ENCODE measurements at regions not wholly inside any gene's neighbourhood (a gene's known extent, or its start where the extent isn't known, plus 50 kb on each side); places are given as distances from the start of the nearest gene placed in this dataset.
"Not testable (repeated sequence)": the region's sequence is repeated elsewhere in the genome, so short reads cannot be mapped to it uniquely, and the experiment has no call there.

GRCh38 chr13:87736849-87737385 lies 65.7 kb downstream of the SLITRK5 start:
- DNase-seq (ENCODE audit: low spot score in 2 of 2) (no peak), ATAC-seq (peak in 1 of 2 donors; percentile 75)
- Mint-ChIP-seq H3K9me3 (peaks cover 0 to 7% of the 10 kb centered on the region in 2 donors), H3K36me3 (no peaks in the 10 kb centered on the region), H3K27ac (no peak overlapping the region)

DNA sequence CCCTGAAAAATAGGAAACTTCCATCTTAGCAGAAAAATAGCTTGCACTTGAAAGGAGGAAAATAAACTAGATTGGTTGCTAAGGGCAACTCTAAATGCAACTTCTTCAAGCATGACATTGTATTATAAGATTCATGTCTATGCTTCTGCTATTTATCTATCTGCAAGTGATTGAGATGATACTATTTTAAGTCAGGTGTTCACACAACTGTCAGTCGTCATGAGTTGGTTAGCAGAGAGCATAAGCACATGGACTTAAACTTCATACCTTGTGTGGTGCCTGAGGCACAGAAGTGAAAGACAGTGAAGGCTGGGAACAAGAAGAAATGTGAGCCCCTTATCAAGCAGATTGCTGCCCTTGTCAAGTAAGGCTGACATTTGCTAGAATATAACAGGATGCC lies 82.9 kb downstream of the SLITRK5 start:
- Mint-ChIP-seq H3K9me3 (no peaks in the 10 kb centered on the region), H3K27ac (no peak overlapping the region), H3K36me3 (no peaks in the 10 kb centered on the region)
- no peak for ATAC-seq
- DNase-seq (ENCODE audit: low spot score in 2 of 2): no peak

- ATAC-seq: no peak
- no peak for DNase-seq (ENCODE audit: low spot score in 2 of 2)
- Mint-ChIP-seq H3K36me3 (no peaks in the 10 kb centered on the region), H3K9me3 (peaks cover 0 to 7% of the 10 kb centered on the region in 2 donors), H3K27ac (no peak overlapping the region)
Observed at GRCh38 chr13:87769445-87769844, 98.3 kb downstream of the SLITRK5 start.

- DNase-seq (ENCODE audit: low spot score in 2 of 2): no peak
- H3K36me3 Mint-ChIP-seq: no peaks in the 10 kb centered on the region
- ATAC-seq: no peak
Observed at GRCh38 chr13:87777387-87777786, 106.2 kb downstream of the SLITRK5 start.

DNA sequence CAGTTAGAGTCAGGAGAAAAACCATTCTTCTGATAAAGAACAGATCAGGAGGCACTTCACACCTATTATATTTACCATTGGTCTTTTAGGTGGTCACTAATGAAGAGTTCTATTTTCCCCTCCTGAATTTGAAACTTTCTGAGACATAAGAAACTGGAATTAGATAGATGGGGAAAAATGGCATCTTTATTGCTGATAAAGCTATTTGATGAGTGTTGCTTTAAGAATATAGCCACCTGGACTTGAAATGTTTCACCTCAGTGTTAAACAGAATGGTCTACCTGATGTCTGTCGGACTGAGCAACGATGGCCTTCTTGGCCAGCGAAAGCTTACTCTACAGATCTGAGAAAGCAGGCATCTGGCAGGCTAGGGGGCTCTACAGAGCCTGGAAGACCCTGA lies 107.0 kb downstream of the SLITRK5 start:
- H3K9me3 Mint-ChIP-seq: peaks cover 4 to 16% of the 10 kb centered on the region in 2 donors
- ATAC-seq: no peak
- DNase-seq (ENCODE audit: low spot score in 2 of 2): no peak
- no peak overlapping the region for H3K27ac Mint-ChIP-seq
- no peaks in the 10 kb centered on the region for H3K36me3 Mint-ChIP-seq

More at GRCh38 chr13:87777387-87777786, 106.2 kb downstream of the SLITRK5 start:
- H3K27ac Mint-ChIP-seq: no peak overlapping the region
- peaks cover 4 to 16% of the 10 kb centered on the region in 2 donors for H3K9me3 Mint-ChIP-seq

- Mint-ChIP-seq H3K36me3 (no peaks in the 10 kb centered on the region), H3K9me3 (peaks cover 4 to 16% of the 10 kb centered on the region in 2 donors), H3K27ac (no peak overlapping the region)
- DNase-seq (ENCODE audit: low spot score in 2 of 2): no peak
- no peak for ATAC-seq
Observed at GRCh38 chr13:87779426-87779825, 108.3 kb downstream of the SLITRK5 start.

- no peaks in the 10 kb centered on the region for H3K36me3 Mint-ChIP-seq
- DNase-seq (ENCODE audit: low spot score in 2 of 2) (no peak), ATAC-seq (no peak)
- H3K27ac Mint-ChIP-seq: no peak overlapping the region
- peaks cover 4 to 7% of the 10 kb centered on the region in 2 donors for H3K9me3 Mint-ChIP-seq
Observed at GRCh38 chr13:87783366-87783765, 112.2 kb downstream of the SLITRK5 start.

DNA sequence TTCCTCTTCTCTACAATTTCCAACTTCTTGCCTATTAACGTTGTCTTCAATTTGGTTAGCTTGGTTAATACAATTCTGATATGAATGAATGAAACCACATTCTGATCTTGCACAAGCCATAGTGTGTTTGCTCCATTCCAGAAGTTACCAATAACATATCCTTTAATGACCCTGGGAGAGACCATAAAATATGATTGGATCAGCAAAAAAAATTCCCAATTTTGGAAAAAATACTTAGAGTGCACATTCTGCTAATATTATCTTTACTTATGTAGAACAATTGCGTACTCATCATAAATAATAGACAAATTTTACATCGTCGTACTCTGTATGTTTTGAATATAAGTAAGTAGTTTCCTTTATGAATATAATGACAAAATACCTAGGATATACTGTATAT lies 117.2 kb downstream of the SLITRK5 start:
- ATAC-seq: no peak
- H3K27ac Mint-ChIP-seq: no peak overlapping the region
- DNase-seq (ENCODE audit: low spot score in 2 of 2): no peak
- H3K9me3 Mint-ChIP-seq: peaks cover 0 to 8% of the 10 kb centered on the region in 2 donors
- no peaks in the 10 kb centered on the region for H3K36me3 Mint-ChIP-seq

DNA sequence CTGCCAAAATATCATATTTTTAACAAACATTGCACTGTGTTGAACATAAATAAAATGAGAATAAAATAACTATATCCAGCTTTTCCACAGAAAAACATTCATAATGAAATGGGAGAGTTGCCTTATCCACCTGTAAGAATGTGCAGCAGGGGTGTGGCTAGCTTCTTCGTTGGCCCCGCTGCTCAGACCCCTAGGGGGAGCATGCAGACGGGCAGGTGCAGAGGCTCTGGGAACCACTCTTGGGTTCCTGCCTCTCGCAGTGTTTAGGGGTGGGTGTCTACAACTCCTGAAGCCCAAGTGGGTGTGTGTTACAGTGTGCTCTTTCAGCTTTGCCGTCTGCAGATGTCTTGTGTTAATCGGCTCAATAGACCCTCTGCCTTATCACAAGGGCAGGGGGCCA lies 121.7 kb downstream of the SLITRK5 start:
- ATAC-seq (no peak), DNase-seq (ENCODE audit: low spot score in 2 of 2) (no peak)
- peaks cover 0 to 13% of the 10 kb centered on the region in 2 donors for H3K9me3 Mint-ChIP-seq
- H3K27ac Mint-ChIP-seq: no peak overlapping the region
- H3K36me3 Mint-ChIP-seq: no peaks in the 10 kb centered on the region

DNA sequence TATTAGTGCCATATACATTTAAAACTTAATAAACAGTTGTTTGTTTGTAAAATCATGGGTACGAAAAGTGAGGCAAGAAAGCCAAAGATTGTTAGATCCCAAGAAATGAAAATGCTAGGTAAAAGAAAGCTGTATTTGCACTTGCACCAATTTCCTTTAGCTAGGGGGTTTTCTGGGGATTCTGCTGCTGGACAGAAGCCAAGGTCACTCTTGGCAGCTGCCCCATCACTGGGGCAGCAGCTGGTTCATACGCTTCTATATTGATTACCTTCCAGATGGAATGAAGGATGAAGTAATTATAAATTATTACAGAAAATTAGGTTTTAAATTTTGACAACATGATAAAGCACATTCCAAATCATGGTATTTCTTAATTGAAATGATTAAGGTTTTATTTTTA lies 127.4 kb downstream of the SLITRK5 start:
- H3K27ac Mint-ChIP-seq: no peak overlapping the region
- no peaks in the 10 kb centered on the region for H3K36me3 Mint-ChIP-seq
- no peak for DNase-seq (ENCODE audit: low spot score in 2 of 2)
- ATAC-seq: no peak
- peaks cover 0 to 12% of the 10 kb centered on the region in 2 donors for H3K9me3 Mint-ChIP-seq

DNA sequence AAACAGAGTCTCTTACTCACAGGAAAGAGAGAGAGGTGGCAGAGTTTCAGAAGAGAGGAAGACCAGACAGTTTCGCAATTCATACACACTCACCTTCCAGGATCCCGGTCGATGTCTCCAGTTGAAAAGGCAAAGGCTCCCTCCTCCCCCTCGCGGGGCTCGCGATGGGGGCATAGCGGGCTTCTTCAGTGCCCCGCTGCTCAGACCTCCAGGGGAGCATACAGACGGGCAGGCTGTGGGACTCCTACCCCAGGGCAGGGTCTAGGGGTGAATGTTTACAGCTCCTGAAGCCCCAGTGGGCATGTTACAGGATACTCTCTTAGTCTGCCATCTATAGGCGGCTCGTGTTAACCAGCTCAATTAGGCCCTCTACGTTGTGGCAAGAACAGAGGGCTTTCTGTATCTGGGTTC lies 139.2 kb downstream of the SLITRK5 start:
- peaks cover 0 to 6% of the 10 kb centered on the region in 2 donors for H3K36me3 Mint-ChIP-seq
- no peak overlapping the region for H3K27ac Mint-ChIP-seq
- H3K9me3 Mint-ChIP-seq: peaks cover 4 to 10% of the 10 kb centered on the region in 2 donors
- ATAC-seq (no peak), DNase-seq (ENCODE audit: low spot score in 2 of 2) (no peak)

GRCh38 chr13:87810920-87811344 lies 139.8 kb downstream of the SLITRK5 start:
- H3K9me3 Mint-ChIP-seq: peaks cover 4 to 10% of the 10 kb centered on the region in 2 donors
- ATAC-seq (no peak), DNase-seq (ENCODE audit: low spot score in 2 of 2) (no peak)
- peaks cover 0 to 6% of the 10 kb centered on the region in 2 donors for H3K36me3 Mint-ChIP-seq
- H3K27ac Mint-ChIP-seq: no peak overlapping the region

DNA sequence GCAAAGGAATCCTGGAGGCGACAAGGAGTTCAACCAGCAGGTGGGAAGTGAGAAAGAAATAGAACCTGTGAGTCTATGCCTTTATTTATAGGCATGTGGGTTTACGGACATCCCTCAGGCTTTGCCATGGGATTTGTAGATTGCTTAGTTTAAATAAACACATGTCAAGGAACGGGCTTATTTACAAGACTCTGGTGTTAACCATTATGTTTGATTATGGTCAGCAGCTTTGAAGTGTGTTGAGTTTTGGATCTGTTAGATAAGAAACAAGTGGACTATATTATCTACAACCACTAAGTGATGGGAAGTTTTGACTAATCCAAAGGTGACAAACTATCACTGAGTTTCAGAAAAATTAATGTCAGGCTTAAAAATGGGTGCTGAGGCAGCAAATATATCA lies 143.2 kb downstream of the SLITRK5 start:
- H3K9me3 Mint-ChIP-seq: peaks cover 4 to 13% of the 10 kb centered on the region in 2 donors
- H3K36me3 Mint-ChIP-seq: peaks cover 0 to 6% of the 10 kb centered on the region in 2 donors
- ATAC-seq: no peak
- H3K27ac Mint-ChIP-seq: no peak overlapping the region
- no peak for DNase-seq (ENCODE audit: low spot score in 2 of 2)

DNA sequence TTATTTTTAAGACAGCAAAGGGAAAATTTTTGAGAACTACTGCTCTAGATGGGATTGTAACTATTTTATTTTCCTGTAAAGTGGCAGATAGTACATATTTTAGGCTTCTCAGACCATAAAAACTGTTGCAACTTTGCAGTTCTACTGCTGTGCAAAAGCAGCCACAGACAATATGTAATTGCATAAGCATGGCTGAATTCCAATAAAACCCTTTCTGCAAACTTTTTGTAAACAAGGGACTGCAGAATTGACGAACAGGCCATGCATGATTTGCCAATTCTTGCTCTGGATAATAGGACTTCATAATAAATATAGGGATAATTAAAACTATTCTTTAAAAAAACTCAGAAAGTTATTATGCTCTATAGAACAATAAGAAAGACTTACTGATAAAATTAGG lies 149.1 kb downstream of the SLITRK5 start:
- DNase-seq (ENCODE audit: low spot score in 2 of 2): no peak
- Mint-ChIP-seq H3K36me3 (no peaks in the 10 kb centered on the region), H3K9me3 (peaks cover 0 to 3% of the 10 kb centered on the region in 2 donors), H3K27ac (no peak overlapping the region)
- no peak for ATAC-seq

- no peak for ATAC-seq
- Mint-ChIP-seq H3K27ac (no peak overlapping the region), H3K36me3 (no peaks in the 10 kb centered on the region), H3K9me3 (peaks cover 0 to 2% of the 10 kb centered on the region in 2 donors)
- DNase-seq (ENCODE audit: low spot score in 2 of 2): no peak
Observed at GRCh38 chr13:87821512-87821911, 150.3 kb downstream of the SLITRK5 start.

DNA sequence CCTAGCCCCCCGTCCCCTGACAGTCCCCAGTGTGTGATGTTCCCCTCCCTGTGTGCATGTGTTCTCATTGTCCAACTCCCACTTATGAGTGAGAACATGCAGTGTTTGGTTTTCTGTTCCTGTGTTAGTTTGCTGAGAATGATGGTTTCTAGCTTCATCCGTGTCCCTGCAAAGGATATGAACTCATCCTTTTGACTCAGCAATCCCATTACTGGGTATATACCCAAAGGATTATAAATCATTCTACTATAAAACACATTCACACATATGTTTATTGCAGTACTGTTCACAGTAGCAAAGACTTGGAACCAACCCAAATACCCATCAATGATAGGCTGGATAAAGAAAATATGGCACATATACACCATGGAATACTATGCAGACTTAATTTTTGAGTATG lies 155.1 kb downstream of the SLITRK5 start:
- DNase-seq (ENCODE audit: low spot score in 2 of 2); H3K36me3 Mint-ChIP-seq; H3K27ac Mint-ChIP-seq; ATAC-seq; H3K9me3 Mint-ChIP-seq: not testable (repeated sequence)

DNA sequence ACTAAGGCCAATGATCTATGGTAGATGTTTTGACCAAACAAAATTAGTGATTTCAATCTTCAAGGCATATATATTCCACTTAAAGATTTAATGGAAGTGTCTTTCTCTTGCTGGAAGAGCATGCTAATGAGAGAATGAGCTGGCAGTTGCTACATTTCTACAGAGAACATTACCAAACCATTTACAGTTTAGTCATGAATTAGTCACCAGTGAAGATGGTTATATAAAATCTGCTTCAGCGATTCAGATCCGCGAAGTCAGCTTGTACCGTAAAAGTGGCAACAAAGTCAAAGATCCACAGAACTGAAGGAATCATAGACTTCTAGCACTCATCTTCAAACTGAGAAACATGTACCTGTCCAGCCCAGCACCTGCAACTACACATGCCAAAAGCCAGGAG lies 156.3 kb downstream of the SLITRK5 start:
- no peaks in the 10 kb centered on the region for H3K9me3 Mint-ChIP-seq
- DNase-seq (ENCODE audit: low spot score in 2 of 2) (no peak), ATAC-seq (no peak)
- no peaks in the 10 kb centered on the region for H3K36me3 Mint-ChIP-seq
- H3K27ac Mint-ChIP-seq: no peak overlapping the region

DNA sequence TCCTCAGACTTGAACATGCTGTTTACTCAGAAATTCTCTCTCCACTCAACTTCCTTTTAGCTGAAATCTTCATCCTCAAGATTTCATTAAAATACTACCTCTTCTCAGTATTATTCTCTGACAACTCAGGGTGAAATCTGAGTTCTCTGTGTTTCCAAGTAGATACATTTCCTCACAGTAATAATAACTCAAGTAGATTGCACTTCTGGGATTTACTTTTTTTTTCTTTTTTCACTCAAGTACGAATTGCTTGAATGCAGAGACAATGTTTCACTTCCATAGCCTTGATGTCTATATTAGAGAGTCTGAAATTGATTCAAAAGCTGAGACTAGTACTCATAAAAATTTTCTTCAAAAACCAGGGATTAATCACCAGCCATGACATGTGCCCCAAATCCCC lies 166.4 kb downstream of the SLITRK5 start:
- ATAC-seq (no peak), DNase-seq (ENCODE audit: low spot score in 2 of 2) (no peak)
- no peak overlapping the region for H3K27ac Mint-ChIP-seq
- no peaks in the 10 kb centered on the region for H3K36me3 Mint-ChIP-seq
- peaks cover 4 to 18% of the 10 kb centered on the region in 2 donors for H3K9me3 Mint-ChIP-seq
